ENCODE measurements at regions not wholly inside any gene's neighbourhood (a gene's known extent, or its start where the extent isn't known, plus 50 kb on each side); places are given as distances from the start of the nearest gene placed in this dataset.

DNA sequence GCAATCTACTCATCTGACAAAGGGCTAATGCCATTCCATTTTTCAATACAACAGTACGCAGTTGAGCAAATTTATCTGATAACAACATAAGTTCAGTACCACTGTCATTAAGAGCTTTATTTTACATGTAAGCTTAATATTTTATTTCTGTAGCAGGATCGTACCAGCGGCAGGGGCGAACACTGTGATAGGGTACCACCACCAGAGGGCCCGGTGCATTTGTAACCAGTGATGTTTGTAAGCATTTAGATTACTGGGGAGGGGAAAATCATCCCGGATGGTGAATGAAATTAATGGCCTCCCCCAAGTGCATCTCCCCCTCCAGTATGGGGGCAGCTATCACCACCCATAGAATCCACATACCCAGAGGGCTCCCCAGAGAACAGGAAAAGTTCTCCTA is 179.0 kb downstream of the ADGRA3 start:
- DNase-seq (ENCODE audit: low read depth in 4 of 4, low spot score in 2 of 4), result no peak

DNA sequence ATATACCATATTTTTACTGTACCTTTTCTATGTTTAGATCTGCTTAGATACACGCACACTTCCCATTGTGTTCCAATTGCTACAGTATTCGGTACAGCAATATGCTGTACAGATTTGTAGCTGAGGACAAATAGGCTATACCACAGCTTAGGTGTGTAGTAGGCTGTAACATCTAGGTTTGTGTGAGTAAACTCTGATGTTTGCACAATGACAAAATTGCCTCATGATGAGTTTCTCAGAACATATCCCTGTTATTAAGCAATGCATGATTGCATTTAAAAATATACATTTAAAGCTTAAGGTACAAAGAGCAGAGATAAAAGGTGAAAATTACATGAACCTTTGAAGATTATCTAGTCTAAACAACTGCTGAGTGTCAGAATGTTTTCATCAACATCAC is 181.7 kb downstream of the ADGRA3 start:
- no peak for DNase-seq (ENCODE audit: low read depth in 4 of 4, low spot score in 2 of 4)

- no peak for DNase-seq (ENCODE audit: low read depth in 4 of 4, low spot score in 2 of 4)
Measured at GRCh38 chr4:22324422-22324821, 191.4 kb downstream of the ADGRA3 start.

DNA sequence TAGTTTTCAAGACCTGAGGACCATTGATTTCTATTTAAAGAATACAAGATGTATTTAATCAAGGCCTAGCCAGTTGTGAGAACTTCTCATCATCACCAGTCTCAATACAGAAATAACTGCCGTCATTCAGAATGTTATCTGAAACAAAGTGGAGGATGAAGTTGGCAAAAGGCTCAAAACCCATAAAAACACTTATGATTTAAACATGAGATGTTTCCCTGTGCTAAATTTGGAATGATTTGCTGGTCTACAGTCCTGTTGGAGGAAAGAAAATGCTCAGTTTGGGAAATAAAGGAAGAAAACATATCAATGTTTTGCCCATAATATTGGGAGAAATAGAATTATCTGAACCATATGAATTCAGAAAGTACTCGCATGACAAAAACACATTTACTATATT is 192.2 kb downstream of the ADGRA3 start:
- DNase-seq (ENCODE audit: low read depth in 4 of 4, low spot score in 2 of 4), result no peak

- no peak for DNase-seq (ENCODE audit: low read depth in 4 of 4, low spot score in 2 of 4)
Measured at GRCh38 chr4:22322996-22323395, 192.9 kb downstream of the ADGRA3 start.

GRCh38 chr4:22315628-22316027 is 200.2 kb downstream of the ADGRA3 start:
- DNase-seq (ENCODE audit: low read depth in 4 of 4, low spot score in 2 of 4), result no peak

DNA sequence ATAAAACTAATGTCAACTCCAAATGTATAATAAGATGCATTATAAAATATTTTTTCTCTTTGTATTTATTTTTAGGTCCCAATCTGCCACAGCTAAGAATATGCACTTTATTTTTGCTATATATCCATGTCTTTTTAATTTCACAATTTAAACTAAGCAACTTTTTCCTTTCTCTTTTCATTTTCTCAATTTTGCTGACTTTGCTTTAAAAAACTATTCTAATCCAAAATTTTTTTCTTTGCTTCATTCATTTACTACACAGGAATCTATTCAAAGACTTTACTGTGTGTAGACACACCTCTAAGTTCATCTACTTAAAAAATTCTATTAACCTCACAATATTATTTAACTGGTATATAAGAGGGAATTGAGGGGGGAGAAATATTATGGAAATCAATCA is 201.9 kb downstream of the ADGRA3 start:
- DNase-seq (ENCODE audit: low read depth in 4 of 4, low spot score in 2 of 4), result no peak

- DNase-seq (ENCODE audit: low read depth in 4 of 4, low spot score in 2 of 4), result no peak
Measured at GRCh38 chr4:22312113-22312512, 203.8 kb downstream of the ADGRA3 start.

DNA sequence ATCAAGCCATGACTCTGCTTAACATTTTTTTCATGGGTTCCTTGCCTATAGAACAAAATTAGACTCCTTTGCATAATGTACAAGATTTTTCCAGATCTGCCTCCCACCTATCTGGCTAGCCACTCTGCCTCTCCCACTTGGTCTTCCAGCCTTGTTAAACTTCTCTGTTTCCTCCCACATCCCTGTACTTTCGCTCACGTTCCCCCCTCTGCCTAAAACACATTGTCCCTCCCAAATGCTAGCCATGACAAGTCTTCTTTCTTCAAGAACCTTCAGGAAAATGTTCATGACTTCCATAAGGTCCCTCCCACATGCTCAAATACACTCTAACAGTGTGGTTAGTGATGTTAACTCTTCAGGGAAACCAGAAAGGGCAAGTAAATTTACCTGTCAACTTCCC is 214.6 kb downstream of the ADGRA3 start:
- no peak for DNase-seq (ENCODE audit: low read depth in 4 of 4, low spot score in 2 of 4)

GRCh38 chr4:22299678-22300077 is 216.2 kb downstream of the ADGRA3 start:
- DNase-seq (ENCODE audit: low read depth in 4 of 4, low spot score in 2 of 4), result no peak

GRCh38 chr4:22287631-22288030 is 228.2 kb downstream of the ADGRA3 start:
- no peak for DNase-seq (ENCODE audit: low read depth in 4 of 4, low spot score in 2 of 4)

DNA sequence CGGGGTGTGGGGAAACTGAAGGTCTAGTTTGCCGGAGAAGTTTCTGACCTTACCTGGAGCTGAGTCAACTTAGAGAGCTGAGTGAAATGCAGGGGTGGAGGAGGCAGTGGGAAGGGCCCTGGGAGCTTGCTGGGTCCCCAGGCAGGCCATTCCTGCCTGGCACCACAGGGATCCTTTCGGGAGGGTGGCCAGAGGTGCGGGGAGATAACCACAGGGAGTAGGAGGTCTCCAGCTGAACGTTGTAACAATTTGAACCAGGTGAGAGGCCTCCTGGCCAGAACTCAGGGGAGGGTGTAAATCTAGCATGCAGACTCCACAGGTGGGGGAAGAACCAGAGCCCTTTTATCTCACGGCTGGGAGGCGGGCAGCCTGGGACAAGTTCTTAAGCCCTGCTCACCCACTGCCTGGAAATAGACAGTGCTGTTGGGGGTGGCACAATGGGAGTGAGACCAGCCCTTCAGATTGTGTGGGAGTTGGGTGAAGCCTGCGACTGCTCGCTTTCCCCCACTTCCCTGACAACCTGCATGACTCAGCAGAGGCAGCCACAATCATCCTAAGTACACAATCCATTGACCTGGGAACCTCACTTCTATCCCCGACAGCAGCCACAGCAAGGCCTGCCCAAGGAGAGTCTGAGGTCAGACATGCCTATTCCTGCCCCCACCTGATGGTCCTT is 247.4 kb downstream of the ADGRA3 start:
- DNase-seq (ENCODE audit: low read depth in 4 of 4, low spot score in 2 of 4), result no peak

DNA sequence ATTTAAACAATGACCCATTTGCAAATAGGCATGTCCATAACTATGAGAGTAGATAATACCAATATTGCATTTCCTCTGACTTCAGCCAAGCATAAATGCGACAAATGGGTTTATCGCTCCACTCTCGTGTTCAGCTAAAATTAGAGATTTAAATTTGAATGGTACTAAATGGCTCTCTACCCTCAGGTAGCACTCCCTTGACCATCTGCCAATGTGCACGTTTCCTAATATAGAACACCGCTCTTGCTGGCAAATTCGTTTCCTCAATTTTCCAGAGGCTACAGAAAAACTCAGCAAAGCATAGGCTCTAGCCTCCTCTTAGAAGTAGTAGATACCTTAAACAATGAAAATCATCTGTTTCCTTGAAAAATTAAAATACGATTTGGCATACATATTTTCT is 251.6 kb downstream of the ADGRA3 start:
- DNase-seq (ENCODE audit: low read depth in 4 of 4, low spot score in 2 of 4), result no peak

DNA sequence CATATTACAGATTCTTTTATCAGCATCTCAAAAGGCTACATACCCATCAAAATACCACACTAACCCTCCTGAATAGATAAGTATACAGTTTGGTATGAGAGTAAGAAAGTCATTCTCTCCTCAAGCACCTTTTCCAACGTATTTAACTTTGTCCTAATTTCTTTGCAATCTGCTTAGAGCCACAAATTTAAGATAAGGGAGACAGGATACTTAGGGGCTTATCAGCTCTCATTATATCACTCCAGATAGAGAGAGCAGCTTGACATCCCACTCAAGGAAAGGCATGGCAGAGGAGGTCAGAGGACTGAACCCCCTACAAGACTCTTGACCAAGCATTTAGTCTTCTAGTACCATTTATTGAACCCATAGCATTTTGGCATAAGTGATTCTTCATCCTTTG is 262.4 kb downstream of the ADGRA3 start:
- DNase-seq (ENCODE audit: low read depth in 4 of 4, low spot score in 2 of 4), result no peak

- DNase-seq (ENCODE audit: low read depth in 4 of 4, low spot score in 2 of 4), result no peak
Measured at GRCh38 chr4:22246847-22247246, 269.0 kb downstream of the ADGRA3 start.

- DNase-seq (ENCODE audit: low read depth in 4 of 4, low spot score in 2 of 4), result no peak
Measured at GRCh38 chr4:22245294-22245693, 270.6 kb downstream of the ADGRA3 start.

DNA sequence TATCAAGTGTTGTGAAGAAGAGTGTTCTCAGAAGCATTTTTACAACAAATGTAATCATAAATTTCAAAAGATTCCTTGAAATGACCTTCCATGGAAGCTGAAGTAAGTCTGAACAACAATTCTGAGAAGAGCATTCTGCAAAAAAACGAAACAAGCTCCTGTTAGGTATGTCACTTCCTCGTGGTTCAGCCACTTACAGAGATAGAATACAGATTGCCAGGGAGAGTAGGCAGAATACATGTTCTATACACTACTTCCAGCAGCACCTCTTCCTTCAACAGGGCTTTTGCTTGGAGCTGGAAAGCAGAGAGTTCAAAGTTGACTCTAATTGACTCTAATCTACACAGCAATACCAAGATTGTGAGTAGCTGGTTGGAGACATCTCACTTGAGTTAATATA is 274.5 kb downstream of the ADGRA3 start:
- no peak for DNase-seq (ENCODE audit: low read depth in 4 of 4, low spot score in 2 of 4)

GRCh38 chr4:22240814-22241213 is 275.1 kb downstream of the ADGRA3 start:
- DNase-seq (ENCODE audit: low read depth in 4 of 4, low spot score in 2 of 4), result no peak

DNA sequence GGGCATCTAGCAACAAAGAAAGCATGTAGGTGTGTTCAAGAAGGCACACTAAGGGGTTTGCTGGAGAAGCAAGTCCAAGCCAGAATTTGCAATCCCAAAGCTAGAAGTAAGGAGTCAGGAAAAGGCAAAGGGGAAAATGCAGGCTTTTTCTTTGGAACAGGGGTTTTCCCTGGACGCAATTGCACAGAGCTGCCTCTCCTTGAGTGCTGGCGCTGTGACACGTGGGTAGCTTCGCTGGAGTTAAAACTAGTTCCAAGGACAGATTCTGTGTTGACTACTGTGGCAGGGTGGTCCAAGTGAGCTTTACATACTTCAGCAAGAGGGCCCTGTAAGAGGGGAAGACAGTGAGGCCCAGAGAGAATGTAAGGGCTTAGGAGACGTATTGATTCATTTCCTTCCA is 277.1 kb downstream of the ADGRA3 start:
- no peak for DNase-seq (ENCODE audit: low read depth in 4 of 4, low spot score in 2 of 4)

DNA sequence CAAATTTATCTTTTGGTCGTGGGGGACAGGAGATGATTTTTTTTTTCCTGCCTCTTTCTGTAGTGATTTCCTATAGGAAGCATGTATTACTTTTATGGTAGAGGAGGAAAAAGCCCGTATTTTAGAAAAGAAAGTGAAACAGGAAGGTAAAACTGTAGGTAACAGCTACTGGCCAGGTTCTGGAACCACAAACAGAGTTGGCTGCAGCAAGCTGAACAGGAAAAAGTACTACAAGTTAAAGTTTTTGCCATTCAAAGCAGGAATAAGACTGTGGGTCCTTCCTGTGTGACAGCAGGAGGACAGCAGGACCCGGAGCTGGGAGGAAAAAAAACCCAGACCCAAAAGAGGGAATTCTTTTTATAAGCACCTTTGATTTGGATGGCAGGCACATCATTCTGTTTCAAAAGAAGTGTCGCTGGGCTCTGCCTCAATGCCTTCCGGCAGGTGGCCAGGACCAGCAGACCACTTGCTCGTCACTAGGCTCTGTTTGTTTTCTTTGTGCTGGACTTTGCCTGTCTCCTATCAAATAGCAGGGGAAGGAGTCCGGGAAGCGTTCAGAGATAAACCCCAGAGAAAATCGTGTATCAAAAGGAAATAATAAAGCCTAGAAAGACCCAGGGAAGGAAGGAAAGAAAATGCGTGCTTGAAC is 277.9 kb downstream of the ADGRA3 start:
- no peak for DNase-seq (ENCODE audit: low read depth in 4 of 4, low spot score in 2 of 4)

DNA sequence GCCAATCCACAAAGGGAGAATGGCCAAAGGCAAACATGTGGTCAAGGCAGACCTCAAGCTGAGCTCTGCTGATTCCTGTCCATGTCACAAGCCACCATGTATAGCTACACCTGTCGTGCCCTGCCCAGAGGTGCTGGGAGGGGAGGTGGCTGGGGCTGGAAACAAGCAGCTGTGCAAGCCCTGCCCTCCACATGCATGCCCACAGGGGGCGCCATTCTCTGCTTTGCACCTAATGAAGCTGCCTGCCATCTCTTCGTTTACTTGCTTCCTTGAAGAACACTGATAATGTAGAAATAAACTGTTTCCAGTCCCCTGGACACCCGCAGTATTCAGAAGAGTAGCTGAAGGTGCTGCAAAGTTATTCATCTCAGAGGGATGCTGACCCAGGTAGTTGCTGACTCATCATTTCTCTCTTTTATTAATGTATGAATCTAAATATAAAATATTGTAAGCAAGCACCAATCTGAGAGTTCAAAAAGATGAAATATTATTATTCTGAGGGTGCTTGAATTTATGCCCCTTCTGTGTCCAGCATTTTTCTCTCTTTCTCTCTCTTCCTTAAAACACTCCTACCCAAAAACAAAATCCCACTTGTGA is 278.6 kb downstream of the ADGRA3 start:
- DNase-seq (ENCODE audit: low read depth in 4 of 4, low spot score in 2 of 4), result no peak

GRCh38 chr4:22235698-22236097 is 280.2 kb downstream of the ADGRA3 start:
- DNase-seq (ENCODE audit: low read depth in 4 of 4, low spot score in 2 of 4), result no peak
